Stomach (tissue), 8 donors: ENCODE measurements at regions not wholly inside any gene's neighbourhood (a gene's known extent, or its start where the extent isn't known, plus 50 kb on each side); places are given as distances from the start of the nearest gene placed in this dataset.
A peak's percentile ranks its signal among the peaks of the same experiment; 100 is the strongest.

Source experiments
- DNase-seq, 2 donors: peaks; one replicate each; pipeline versions ENCODE4 v3.0.0 to v3.0.0-alpha.2; 2013 to 2019
- H3K27ac ChIP-seq, 5 donors: fragments of 200-600 bp in 4 of 5; sonication (generic) in 4 of 5; one replicate each; pipeline ENCODE4 v1.5.1; 2013 to 2019; ENCODE audit warnings: mild to moderate bottlenecking in 1 of 5, moderate library complexity in 1 of 5
- H3K27me3 ChIP-seq, 3 donors: fragments of 200-600 bp; sonication (generic); one replicate each; pipeline ENCODE4 v1.5.1; 2017 to 2019; ENCODE audit warnings: mixed run types in 1 of 3
- H3K36me3 ChIP-seq, 4 donors: fragments of 200-600 bp; sonication (generic); 1 replicate in 3 of 4; 2 replicates in 1 of 4; pipeline ENCODE4 v1.5.1; 2016 to 2019
- H3K4me1 ChIP-seq, 4 donors: fragments of 200-600 bp; sonication (generic); one replicate each; pipeline ENCODE4 v1.5.1; 2016 to 2019
- H3K4me3 ChIP-seq, 4 donors: fragments of 200-600 bp; sonication (generic) in 3 of 4; one replicate each; pipeline ENCODE4 v1.5.1; 2016 to 2019; ENCODE audit warnings: mild to moderate bottlenecking in 1 of 4
- H3K9me3 ChIP-seq, 4 donors: fragments of 200-600 bp; sonication (generic); one replicate each; pipeline ENCODE4 v1.5.1; 2016 to 2019
- EP300 ChIP-seq: sonication (generic); formaldehyde crosslinking; IDR thresholded peaks from one replicate; pipeline ENCODE4 v1.6.1; 2017; ENCODE audit warnings: antibody characterized with exemption
- POLR2A ChIP-seq, 4 donors: fragments of 450-650 bp; IDR thresholded peaks; one replicate each; pipeline ENCODE4 v1.6.1; 2016; ENCODE audit warnings: antibody characterized with exemption in 4 of 4, control low read depth in 2 of 4, mild to moderate bottlenecking in 1 of 4, moderate library complexity in 1 of 4
- POLR2AphosphoS5 ChIP-seq, 3 donors: sonication (generic); formaldehyde crosslinking; IDR thresholded peaks; one replicate each; pipeline ENCODE4 v1.6.1; 2016; ENCODE audit warnings: antibody characterized with exemption in 3 of 3
- WGBS, 5 donors: extraction: QIAGEN DNeasy Blood & Tissue Kit in 3 of 5; methylation state at CpG; one replicate each; pipeline versions ENCODE4 v1.1.5 to v1.1.7; 2013 to 2018; 5-methylcytosine and 5-hydroxymethylcytosine counted together
- intact Hi-C: fragments of 100-400 bp; cut with DNase I; formaldehyde crosslinking; loops from one replicate; pipeline ENCODE4 v1.15.1; 2023; ENCODE audit warnings: low total_unique reads
- TF ChIP-seq, protein P1 (sequence below), 7 experiments: fragments of 450-650 bp in 4 of 7; fragments of 200-600 bp in 3 of 7; sonication (generic) in 3 of 7; IDR thresholded peaks; one replicate each; pipeline ENCODE4 v1.5.1; 2016 to 2019; ENCODE audit warnings: antibody characterized with exemption in 7 of 7, control low read depth in 2 of 7, mild to moderate bottlenecking in 1 of 7
- donor health status: healthy with polysubstance abuse.
- donor health status: Bipolar disorder and iron deficiency.
- donor health status: healthy.

DNA sequence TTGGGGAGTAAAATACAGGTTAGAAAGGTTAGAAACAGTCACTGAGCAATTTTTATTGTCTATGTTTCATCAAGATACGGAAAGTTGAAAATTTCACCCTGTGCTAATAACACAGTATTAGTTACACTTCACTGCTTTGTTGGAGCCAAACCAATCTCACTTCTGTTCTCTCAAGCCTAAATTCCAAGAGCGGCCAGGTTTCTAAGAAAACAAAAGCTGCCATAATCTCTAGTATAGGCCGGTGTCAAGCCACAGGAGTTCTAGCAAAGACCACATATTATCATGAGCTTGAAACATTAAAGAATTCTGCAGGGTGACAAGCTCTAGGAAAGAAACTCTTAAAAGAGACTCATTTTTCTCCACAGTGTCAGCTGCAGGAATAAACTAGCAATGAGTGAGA is 128.7 kb downstream of the TXNL1 start:
- 37 to 76% (median 62%) methylated on average over 3 of the region's 3 CpGs for WGBS, 5 donors
- no peak for DNase-seq
- no peaks in the 10 kb centered on the region for H3K36me3 ChIP-seq
- intact Hi-C loops: no loop called here
- H3K4me3 ChIP-seq: no peak overlapping the region
- H3K4me1 ChIP-seq: peaks cover 0 to 4% (median 0%) of the 10 kb centered on the region in 4 donors
- no peaks in the 10 kb centered on the region for H3K9me3 ChIP-seq
- H3K27me3 ChIP-seq: no peaks in the 10 kb centered on the region
- no peak overlapping the region for H3K27ac ChIP-seq
- TF ChIP-seq POLR2AphosphoS5 (IDR thresholded peaks at IDR 0.05) (no peak), EP300 (no peak), POLR2A (IDR thresholded peaks at IDR 0.05) (no peak)
- TF ChIP-seq, protein P1, sequence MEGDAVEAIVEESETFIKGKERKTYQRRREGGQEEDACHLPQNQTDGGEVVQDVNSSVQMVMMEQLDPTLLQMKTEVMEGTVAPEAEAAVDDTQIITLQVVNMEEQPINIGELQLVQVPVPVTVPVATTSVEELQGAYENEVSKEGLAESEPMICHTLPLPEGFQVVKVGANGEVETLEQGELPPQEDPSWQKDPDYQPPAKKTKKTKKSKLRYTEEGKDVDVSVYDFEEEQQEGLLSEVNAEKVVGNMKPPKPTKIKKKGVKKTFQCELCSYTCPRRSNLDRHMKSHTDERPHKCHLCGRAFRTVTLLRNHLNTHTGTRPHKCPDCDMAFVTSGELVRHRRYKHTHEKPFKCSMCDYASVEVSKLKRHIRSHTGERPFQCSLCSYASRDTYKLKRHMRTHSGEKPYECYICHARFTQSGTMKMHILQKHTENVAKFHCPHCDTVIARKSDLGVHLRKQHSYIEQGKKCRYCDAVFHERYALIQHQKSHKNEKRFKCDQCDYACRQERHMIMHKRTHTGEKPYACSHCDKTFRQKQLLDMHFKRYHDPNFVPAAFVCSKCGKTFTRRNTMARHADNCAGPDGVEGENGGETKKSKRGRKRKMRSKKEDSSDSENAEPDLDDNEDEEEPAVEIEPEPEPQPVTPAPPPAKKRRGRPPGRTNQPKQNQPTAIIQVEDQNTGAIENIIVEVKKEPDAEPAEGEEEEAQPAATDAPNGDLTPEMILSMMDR (IDR thresholded peaks at IDR 0.05): no peak

GRCh38 chr18:56508370-56509036 is 129.9 kb downstream of the TXNL1 start:
- intact Hi-C loops: no loop called here
- peaks cover 0 to 4% (median 0%) of the 10 kb centered on the region in 4 donors for H3K4me1 ChIP-seq
- no peak overlapping the region for H3K4me3 ChIP-seq
- no peak for DNase-seq
- H3K9me3 ChIP-seq: no peaks in the 10 kb centered on the region
- 45 to 58% (median 57%) methylated on average over 4 of the region's 4 CpGs for WGBS, 5 donors
- no peak overlapping the region for H3K27ac ChIP-seq
- no peaks in the 10 kb centered on the region for H3K27me3 ChIP-seq
- TF ChIP-seq EP300 (no peak), POLR2AphosphoS5 (IDR thresholded peaks at IDR 0.05) (no peak)
- H3K36me3 ChIP-seq: no peaks in the 10 kb centered on the region

- H3K9me3 ChIP-seq: no peaks in the 10 kb centered on the region
- no peak overlapping the region for H3K4me3 ChIP-seq
- no peak overlapping the region for H3K27ac ChIP-seq
- no peaks in the 10 kb centered on the region for H3K27me3 ChIP-seq
- intact Hi-C loops: no loop called here
- TF ChIP-seq POLR2AphosphoS5 (IDR thresholded peaks at IDR 0.05): no peak
- TF ChIP-seq, protein P1 (IDR thresholded peaks at IDR 0.05): no peak
- TF ChIP-seq EP300: no peak
- no peak for TF ChIP-seq POLR2A (IDR thresholded peaks at IDR 0.05)
- no peak for DNase-seq
- no peaks in the 10 kb centered on the region for H3K36me3 ChIP-seq
- H3K4me1 ChIP-seq: peaks cover 0 to 8% (median 2%) of the 10 kb centered on the region in 4 donors
Observed at GRCh38 chr18:56505971-56506370, 132.4 kb downstream of the TXNL1 start.

DNA sequence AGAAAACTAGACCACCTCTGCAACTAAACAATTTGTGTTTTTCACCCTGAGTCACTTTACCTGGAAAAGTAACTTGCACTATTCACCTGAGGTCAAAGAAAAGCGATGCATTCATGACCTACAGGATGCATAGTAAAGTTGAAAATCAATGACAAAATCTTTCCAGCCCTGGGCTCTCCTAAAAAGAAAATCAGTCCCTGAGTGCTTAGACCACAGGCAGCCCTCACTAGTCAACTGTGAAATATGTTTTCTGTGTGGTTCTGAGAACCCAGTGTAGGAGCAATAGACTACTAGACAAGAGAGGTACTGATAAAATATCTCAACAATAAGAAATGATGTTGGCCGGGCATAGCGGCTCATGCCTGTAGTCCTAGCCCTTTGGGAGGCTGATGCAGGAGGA is 133.1 kb downstream of the TXNL1 start:
- 89 to 96% (median 93%) methylated on average over 3 of the region's 3 CpGs for WGBS, 5 donors
- Histone ChIP-seq H3K9me3 (no peaks in the 10 kb centered on the region), H3K4me3 (no peak overlapping the region), H3K27me3 (no peaks in the 10 kb centered on the region), H3K36me3 (no peaks in the 10 kb centered on the region), H3K27ac (no peak overlapping the region), H3K4me1 (peaks cover 0 to 8% (median 2%) of the 10 kb centered on the region in 4 donors)
- TF ChIP-seq, protein P1 (IDR thresholded peaks at IDR 0.05): no peak
- TF ChIP-seq POLR2A (IDR thresholded peaks at IDR 0.05): no peak
- no peak for TF ChIP-seq EP300
- TF ChIP-seq POLR2AphosphoS5 (IDR thresholded peaks at IDR 0.05): no peak
- DNase-seq: no peak
- intact Hi-C loops: no loop called here

DNA sequence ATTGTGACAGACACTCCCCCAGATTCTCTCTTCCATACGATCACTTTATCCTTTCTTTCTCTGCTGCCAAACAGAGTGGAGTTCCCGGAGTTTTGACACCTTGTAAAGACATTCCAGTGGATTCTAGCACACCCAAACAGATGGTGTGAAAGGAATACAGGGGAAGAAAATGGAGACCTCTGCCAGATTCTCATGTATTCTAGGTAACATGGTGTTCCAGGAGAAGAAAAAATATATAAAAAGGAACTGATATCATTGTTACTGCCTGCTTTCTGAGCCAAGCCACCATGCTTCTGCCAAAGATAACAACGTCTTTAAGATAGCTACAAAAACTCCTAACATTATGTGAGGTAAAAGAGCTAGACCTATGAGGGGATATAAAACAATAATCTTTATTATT is 136.5 kb downstream of the TXNL1 start:
- peaks cover 0 to 5% (median 2%) of the 10 kb centered on the region in 4 donors for H3K4me1 ChIP-seq
- no peak for DNase-seq
- WGBS, 5 donors: 19 to 49% (median 23%) methylated on average over 3 of the region's 3 CpGs
- no peak overlapping the region for H3K4me3 ChIP-seq
- peak overlapping the region in 4 of 5 donors; percentile 13 to 27 (median 21) for H3K27ac ChIP-seq
- intact Hi-C loops: no loop called here
- H3K27me3 ChIP-seq: no peaks in the 10 kb centered on the region
- H3K9me3 ChIP-seq: no peaks in the 10 kb centered on the region
- no peak for TF ChIP-seq POLR2AphosphoS5 (IDR thresholded peaks at IDR 0.05)
- TF ChIP-seq, protein P1 (IDR thresholded peaks at IDR 0.05): no peak
- no peak for TF ChIP-seq POLR2A (IDR thresholded peaks at IDR 0.05)
- TF ChIP-seq EP300: no peak
- H3K36me3 ChIP-seq: no peaks in the 10 kb centered on the region
